Lung (tissue), 11 donors: ENCODE measurements at regions not wholly inside any gene's neighbourhood (a gene's known extent, or its start where the extent isn't known, plus 50 kb on each side); places are given as distances from the start of the nearest gene placed in this dataset.
A peak's percentile ranks its signal among the peaks of the same experiment; 100 is the strongest.

ENCODE experiments used
- ATAC-seq: fragments of 200-7000 bp; cut with Tn5 transposase; one replicate; pipeline ENCODE4 v1.9.1; 2020; ENCODE audit warnings: moderate number of reproducible peaks; ENCODE audit not compliant: insufficient read depth, low FRiP score
- DNase-seq, 3 donors: peaks; one replicate each; pipeline ENCODE4 v3.0.0-alpha.2; 2013 to 2017
- H3K27ac ChIP-seq, 2 donors: one replicate each; pipeline ENCODE4 v1.5.1; 2013; ENCODE audit warnings: mild to moderate bottlenecking in 2 of 2, moderate library complexity in 2 of 2, control low read depth in 1 of 2, inconsistent platforms in 1 of 2, low read depth in 1 of 2, low read length in 1 of 2
- H3K27me3 ChIP-seq, 3 donors: one replicate each; pipeline ENCODE4 v1.5.1; 2013; ENCODE audit warnings: low read length in 2 of 3; ENCODE audit not compliant: control insufficient read depth in 3 of 3, insufficient read depth in 3 of 3
- H3K36me3 ChIP-seq, 4 donors: one replicate each; pipeline ENCODE4 v1.5.1; 2013; ENCODE audit warnings: low read length in 4 of 4, mild to moderate bottlenecking in 1 of 4, moderate library complexity in 1 of 4; ENCODE audit not compliant: control insufficient read depth in 4 of 4, insufficient read depth in 4 of 4
- H3K4me1 ChIP-seq, 5 donors: one replicate each; pipeline ENCODE4 v1.5.1; 2013; ENCODE audit warnings: low read length in 5 of 5, mild to moderate bottlenecking in 2 of 5, moderate library complexity in 1 of 5; ENCODE audit not compliant: control insufficient read depth in 5 of 5, insufficient read depth in 5 of 5
- H3K4me3 ChIP-seq: one replicate; pipeline ENCODE4 v1.5.1; 2013; ENCODE audit warnings: mild to moderate bottlenecking, control low read depth, moderate library complexity
- H3K9ac ChIP-seq, 2 donors: one replicate each; pipeline ENCODE4 v1.5.1; 2013; ENCODE audit warnings: low read length in 2 of 2, control low read depth in 1 of 2; ENCODE audit not compliant: insufficient read depth in 1 of 2
- H3K9me3 ChIP-seq, 4 donors: one replicate each; pipeline ENCODE4 v1.5.1; 2013; ENCODE audit warnings: low read length in 3 of 4, mild to moderate bottlenecking in 1 of 4, moderate library complexity in 1 of 4; ENCODE audit not compliant: control insufficient read depth in 4 of 4, insufficient read depth in 3 of 4
- WGBS, 2 donors: extraction: QIAGEN DNeasy Blood & Tissue Kit; methylation state at CpG; one replicate each; pipeline ENCODE4 v1.1.7; 2013; 5-methylcytosine and 5-hydroxymethylcytosine counted together
- TF ChIP-seq, protein P1 (sequence below): IDR thresholded peaks from 2 replicates; pipeline ENCODE4 v1.5.1; 2012; ENCODE audit warnings: mild to moderate bottlenecking; ENCODE audit errors: control extremely low read depth, extremely low read depth
- donor health status: control.
- donor health status: control.
- donor health status: Bipolar disorder and iron deficiency.
- donor health status: healthy.
- donor health status: DM: yes; HTN: yes; CAD: no.

DNA sequence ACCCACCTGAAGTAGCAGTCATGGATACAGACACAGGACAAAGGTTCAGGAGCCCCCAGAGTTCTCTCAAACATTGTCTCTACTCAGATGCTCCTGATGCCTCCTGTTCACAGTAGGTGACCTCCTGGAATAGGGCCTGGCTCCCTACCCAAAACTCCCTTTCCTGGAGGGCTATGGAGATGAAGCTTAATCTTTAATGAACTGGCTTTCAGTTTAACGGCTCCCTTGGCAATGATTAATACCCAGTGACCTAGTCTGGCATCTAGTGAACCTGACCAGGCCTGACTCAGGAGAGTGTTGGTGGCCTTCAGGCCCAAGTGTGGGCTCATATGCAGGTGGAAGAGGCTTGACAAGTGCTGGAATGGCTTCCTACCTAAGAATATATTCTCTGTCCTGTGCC is 65.2 kb upstream of the TRABD2B start:
- Histone ChIP-seq H3K27me3 (no peaks in the 10 kb centered on the region), H3K4me1 (peaks cover 0 to 27% (median 0%) of the 10 kb centered on the region in 5 donors), H3K27ac (no peak overlapping the region), H3K9me3 (no peaks in the 10 kb centered on the region), H3K4me3 (no peak overlapping the region), H3K36me3 (no peaks in the 10 kb centered on the region), H3K9ac (no peak overlapping the region)
- 26 to 32% methylated on average over 1 of the region's 1 CpG for WGBS, 2 donors
- DNase-seq (no peak), ATAC-seq (no peak)
- TF ChIP-seq, protein P1, sequence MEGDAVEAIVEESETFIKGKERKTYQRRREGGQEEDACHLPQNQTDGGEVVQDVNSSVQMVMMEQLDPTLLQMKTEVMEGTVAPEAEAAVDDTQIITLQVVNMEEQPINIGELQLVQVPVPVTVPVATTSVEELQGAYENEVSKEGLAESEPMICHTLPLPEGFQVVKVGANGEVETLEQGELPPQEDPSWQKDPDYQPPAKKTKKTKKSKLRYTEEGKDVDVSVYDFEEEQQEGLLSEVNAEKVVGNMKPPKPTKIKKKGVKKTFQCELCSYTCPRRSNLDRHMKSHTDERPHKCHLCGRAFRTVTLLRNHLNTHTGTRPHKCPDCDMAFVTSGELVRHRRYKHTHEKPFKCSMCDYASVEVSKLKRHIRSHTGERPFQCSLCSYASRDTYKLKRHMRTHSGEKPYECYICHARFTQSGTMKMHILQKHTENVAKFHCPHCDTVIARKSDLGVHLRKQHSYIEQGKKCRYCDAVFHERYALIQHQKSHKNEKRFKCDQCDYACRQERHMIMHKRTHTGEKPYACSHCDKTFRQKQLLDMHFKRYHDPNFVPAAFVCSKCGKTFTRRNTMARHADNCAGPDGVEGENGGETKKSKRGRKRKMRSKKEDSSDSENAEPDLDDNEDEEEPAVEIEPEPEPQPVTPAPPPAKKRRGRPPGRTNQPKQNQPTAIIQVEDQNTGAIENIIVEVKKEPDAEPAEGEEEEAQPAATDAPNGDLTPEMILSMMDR = no peak

DNA sequence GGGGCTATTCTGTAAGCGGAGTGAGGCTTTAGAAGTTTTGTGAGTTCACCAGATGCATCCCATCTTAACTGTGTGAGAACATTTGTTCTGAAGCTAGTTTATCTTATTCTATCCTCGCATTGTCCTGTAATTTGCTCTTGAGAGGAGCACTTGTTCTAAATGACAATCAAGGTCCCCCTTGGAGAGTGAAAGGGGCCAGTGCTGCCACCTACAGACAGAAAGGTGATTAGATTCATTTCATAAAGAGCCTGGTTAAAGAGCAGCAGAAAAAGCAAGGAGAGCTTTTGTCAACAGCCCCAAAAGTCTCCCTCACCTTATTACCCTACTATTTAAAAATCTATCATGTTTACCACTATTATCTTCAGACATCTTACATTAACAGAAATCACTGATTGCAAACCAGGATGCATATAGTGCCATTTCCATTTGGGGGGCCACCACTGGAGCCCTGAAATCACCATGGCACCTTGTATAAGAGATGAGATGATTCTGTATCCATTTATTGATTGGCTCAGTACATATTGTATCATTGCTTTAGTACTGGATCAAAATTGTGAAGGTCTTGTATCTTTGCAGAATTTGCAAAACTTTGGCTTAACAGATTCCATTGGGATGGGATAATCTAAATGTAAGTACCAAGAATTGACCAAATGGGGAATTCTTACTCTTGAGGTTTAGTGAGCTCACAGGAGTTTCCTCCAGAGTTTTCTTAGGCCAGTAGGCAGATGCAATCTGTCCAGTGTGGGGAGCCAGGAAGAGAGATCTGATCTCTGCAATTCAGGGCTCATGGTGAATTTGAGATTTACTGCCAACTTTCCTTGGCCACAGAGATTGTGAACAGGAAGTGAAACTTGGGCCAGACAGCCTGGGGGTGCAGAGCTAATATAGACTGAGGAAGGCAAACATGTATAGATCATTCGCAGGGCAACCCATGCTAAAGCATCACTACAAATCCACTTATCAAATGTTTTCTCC is 64.3 kb upstream of the TRABD2B start:
- H3K9ac ChIP-seq = no peak overlapping the region
- H3K9me3 ChIP-seq = no peaks in the 10 kb centered on the region
- 44 to 45% methylated on average over 3 of the region's 3 CpGs for WGBS, 2 donors
- H3K27me3 ChIP-seq = no peaks in the 10 kb centered on the region
- H3K4me3 ChIP-seq = no peak overlapping the region
- no peak overlapping the region for H3K27ac ChIP-seq
- H3K36me3 ChIP-seq = no peaks in the 10 kb centered on the region
- peaks cover 0 to 18% (median 0%) of the 10 kb centered on the region in 5 donors for H3K4me1 ChIP-seq
- TF ChIP-seq, protein P1 = peak; percentile 37
- peak; percentile 67 to 85 (median 80) for DNase-seq
- ATAC-seq = no peak

DNA sequence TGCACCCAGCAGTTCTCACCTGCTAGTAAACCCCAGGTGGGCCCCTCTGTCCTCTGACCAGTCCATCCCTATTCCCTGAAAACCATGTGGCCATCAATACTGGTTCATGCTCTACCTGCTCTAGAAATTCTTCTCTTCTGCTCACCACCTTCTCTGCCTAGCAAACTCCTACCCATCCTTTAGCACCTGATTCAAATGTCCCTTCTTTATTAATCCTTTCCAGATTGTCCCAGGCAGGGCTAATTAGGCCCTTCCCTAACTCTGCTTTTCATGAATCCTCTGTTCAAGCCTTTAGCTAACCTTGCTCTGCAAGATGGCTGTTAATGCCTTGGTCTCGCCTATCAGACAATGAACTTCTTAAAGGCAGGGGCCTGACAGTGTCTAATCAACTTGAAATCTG is 62.1 kb upstream of the TRABD2B start:
- no peak for DNase-seq
- 93 to 97% methylated on average over 1 of the region's 1 CpG for WGBS, 2 donors
- no peaks in the 10 kb centered on the region for H3K9me3 ChIP-seq
- TF ChIP-seq, protein P1 = no peak
- H3K27me3 ChIP-seq = no peaks in the 10 kb centered on the region
- peaks cover 0 to 16% (median 0%) of the 10 kb centered on the region in 5 donors for H3K4me1 ChIP-seq
- ATAC-seq = no peak
- H3K4me3 ChIP-seq = no peak overlapping the region
- H3K36me3 ChIP-seq = no peaks in the 10 kb centered on the region
- no peak overlapping the region for H3K9ac ChIP-seq
- H3K27ac ChIP-seq = no peak overlapping the region
